WTC11 (cell line): ENCODE measurements at regions not wholly inside any gene's neighbourhood (a gene's known extent, or its start where the extent isn't known, plus 50 kb on each side); places are given as distances from the start of the nearest gene placed in this dataset.

ENCODE experiments used
- CREB1 ChIP-seq: sonication (generic); formaldehyde crosslinking; IDR thresholded peaks from 2 replicates; pipeline ENCODE4 v1.8.0; 2023; ENCODE audit warnings: mild to moderate bottlenecking, missing genetic modification reagents
- CREM ChIP-seq: sonication (generic); formaldehyde crosslinking; IDR thresholded peaks from 2 replicates; pipeline ENCODE4 v1.8.1; 2022; ENCODE audit warnings: mild to moderate bottlenecking, missing genetic modification reagents, moderate library complexity
- FOXP1 ChIP-seq: sonication (generic); formaldehyde crosslinking; IDR thresholded peaks from 2 replicates; pipeline ENCODE4 v1.8.0; 2022; ENCODE audit warnings: missing genetic modification reagents, mild to moderate bottlenecking, moderate library complexity, borderline replicate concordance
- JUN ChIP-seq: sonication (generic); formaldehyde crosslinking; IDR thresholded peaks from 2 replicates; pipeline ENCODE4 v1.8.0; 2023; ENCODE audit warnings: mild to moderate bottlenecking, missing genetic modification reagents
- MAX ChIP-seq: sonication (generic); formaldehyde crosslinking; IDR thresholded peaks from 2 replicates; pipeline ENCODE4 v1.8.0; 2022; ENCODE audit warnings: mild to moderate bottlenecking, missing genetic modification reagents
- MXD4 ChIP-seq: fragments of 250-450 bp; sonication (Bioruptor Pico); IDR thresholded peaks from 2 replicates; pipeline ENCODE4 v1.8.0; 2021; ENCODE audit warnings: mild to moderate bottlenecking, moderate library complexity, borderline replicate concordance
- NR1H2 ChIP-seq: sonication (generic); formaldehyde crosslinking; IDR thresholded peaks from 2 replicates; pipeline ENCODE4 v1.9.0; 2021; ENCODE audit warnings: mild to moderate bottlenecking, moderate library complexity, missing genetic modification reagents
- RORB ChIP-seq: fragments of 250-450 bp; sonication (Bioruptor Pico); IDR thresholded peaks from 2 replicates; pipeline ENCODE4 v1.9.0; 2021; ENCODE audit warnings: mild to moderate bottlenecking
- SP1 ChIP-seq: sonication (generic); formaldehyde crosslinking; conservative IDR thresholded peaks from 2 replicates; pipeline ENCODE4 v1.8.1; 2022; ENCODE audit warnings: missing genetic modification reagents
- TF ChIP-seq, protein P1 (sequence below): fragments of 200-600 bp; IDR thresholded peaks from 2 replicates; pipeline ENCODE4 v1.8.0; 2022; ENCODE audit warnings: antibody characterized with exemption
- TF ChIP-seq, protein P2 (sequence below): sonication (generic); formaldehyde crosslinking; conservative IDR thresholded peaks from 2 replicates; pipeline ENCODE4 v1.8.1; 2023; ENCODE audit warnings: mild to moderate bottlenecking, low read depth, missing genetic modification reagents, moderate library complexity
- TF ChIP-seq, protein P3 (sequence below): sonication (generic); formaldehyde crosslinking; IDR thresholded peaks from 2 replicates; pipeline ENCODE4 v1.8.1; 2023; ENCODE audit warnings: mild to moderate bottlenecking, missing genetic modification reagents
- TF ChIP-seq, protein P4 (sequence below): fragments of 250-450 bp; sonication (Bioruptor Pico); IDR thresholded peaks from 2 replicates; pipeline ENCODE4 v2.1.2; 2022; ENCODE audit warnings: mild to moderate bottlenecking, moderate library complexity

- TF ChIP-seq, protein P1, sequence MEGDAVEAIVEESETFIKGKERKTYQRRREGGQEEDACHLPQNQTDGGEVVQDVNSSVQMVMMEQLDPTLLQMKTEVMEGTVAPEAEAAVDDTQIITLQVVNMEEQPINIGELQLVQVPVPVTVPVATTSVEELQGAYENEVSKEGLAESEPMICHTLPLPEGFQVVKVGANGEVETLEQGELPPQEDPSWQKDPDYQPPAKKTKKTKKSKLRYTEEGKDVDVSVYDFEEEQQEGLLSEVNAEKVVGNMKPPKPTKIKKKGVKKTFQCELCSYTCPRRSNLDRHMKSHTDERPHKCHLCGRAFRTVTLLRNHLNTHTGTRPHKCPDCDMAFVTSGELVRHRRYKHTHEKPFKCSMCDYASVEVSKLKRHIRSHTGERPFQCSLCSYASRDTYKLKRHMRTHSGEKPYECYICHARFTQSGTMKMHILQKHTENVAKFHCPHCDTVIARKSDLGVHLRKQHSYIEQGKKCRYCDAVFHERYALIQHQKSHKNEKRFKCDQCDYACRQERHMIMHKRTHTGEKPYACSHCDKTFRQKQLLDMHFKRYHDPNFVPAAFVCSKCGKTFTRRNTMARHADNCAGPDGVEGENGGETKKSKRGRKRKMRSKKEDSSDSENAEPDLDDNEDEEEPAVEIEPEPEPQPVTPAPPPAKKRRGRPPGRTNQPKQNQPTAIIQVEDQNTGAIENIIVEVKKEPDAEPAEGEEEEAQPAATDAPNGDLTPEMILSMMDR = no peak
- TF ChIP-seq, protein P2, sequence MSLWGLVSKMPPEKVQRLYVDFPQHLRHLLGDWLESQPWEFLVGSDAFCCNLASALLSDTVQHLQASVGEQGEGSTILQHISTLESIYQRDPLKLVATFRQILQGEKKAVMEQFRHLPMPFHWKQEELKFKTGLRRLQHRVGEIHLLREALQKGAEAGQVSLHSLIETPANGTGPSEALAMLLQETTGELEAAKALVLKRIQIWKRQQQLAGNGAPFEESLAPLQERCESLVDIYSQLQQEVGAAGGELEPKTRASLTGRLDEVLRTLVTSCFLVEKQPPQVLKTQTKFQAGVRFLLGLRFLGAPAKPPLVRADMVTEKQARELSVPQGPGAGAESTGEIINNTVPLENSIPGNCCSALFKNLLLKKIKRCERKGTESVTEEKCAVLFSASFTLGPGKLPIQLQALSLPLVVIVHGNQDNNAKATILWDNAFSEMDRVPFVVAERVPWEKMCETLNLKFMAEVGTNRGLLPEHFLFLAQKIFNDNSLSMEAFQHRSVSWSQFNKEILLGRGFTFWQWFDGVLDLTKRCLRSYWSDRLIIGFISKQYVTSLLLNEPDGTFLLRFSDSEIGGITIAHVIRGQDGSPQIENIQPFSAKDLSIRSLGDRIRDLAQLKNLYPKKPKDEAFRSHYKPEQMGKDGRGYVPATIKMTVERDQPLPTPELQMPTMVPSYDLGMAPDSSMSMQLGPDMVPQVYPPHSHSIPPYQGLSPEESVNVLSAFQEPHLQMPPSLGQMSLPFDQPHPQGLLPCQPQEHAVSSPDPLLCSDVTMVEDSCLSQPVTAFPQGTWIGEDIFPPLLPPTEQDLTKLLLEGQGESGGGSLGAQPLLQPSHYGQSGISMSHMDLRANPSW (CRISPR knock-in tag) = no peak
- TF ChIP-seq NR1H2 (CRISPR knock-in tag) = no peak
- TF ChIP-seq, protein P3, sequence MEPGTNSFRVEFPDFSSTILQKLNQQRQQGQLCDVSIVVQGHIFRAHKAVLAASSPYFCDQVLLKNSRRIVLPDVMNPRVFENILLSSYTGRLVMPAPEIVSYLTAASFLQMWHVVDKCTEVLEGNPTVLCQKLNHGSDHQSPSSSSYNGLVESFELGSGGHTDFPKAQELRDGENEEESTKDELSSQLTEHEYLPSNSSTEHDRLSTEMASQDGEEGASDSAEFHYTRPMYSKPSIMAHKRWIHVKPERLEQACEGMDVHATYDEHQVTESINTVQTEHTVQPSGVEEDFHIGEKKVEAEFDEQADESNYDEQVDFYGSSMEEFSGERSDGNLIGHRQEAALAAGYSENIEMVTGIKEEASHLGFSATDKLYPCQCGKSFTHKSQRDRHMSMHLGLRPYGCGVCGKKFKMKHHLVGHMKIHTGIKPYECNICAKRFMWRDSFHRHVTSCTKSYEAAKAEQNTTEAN = no peak
- TF ChIP-seq MAX (CRISPR knock-in tag) = no peak
- TF ChIP-seq CREB1 (CRISPR knock-in tag) = no peak
- TF ChIP-seq, protein P4, sequence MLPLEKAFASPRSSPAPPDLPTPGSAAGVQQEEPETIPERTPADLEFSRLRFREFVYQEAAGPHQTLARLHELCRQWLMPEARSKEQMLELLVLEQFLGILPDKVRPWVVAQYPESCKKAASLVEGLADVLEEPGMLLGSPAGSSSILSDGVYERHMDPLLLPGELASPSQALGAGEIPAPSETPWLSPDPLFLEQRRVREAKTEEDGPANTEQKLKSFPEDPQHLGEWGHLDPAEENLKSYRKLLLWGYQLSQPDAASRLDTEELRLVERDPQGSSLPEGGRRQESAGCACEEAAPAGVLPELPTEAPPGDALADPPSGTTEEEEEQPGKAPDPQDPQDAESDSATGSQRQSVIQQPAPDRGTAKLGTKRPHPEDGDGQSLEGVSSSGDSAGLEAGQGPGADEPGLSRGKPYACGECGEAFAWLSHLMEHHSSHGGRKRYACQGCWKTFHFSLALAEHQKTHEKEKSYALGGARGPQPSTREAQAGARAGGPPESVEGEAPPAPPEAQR = no peak
- no peak for TF ChIP-seq FOXP1 (CRISPR knock-in tag)
- TF ChIP-seq SP1 = no peak
- TF ChIP-seq RORB (CRISPR knock-in tag) = no peak
- TF ChIP-seq CREM (CRISPR knock-in tag) = no peak
- TF ChIP-seq MXD4 (CRISPR knock-in tag) = no peak
- TF ChIP-seq JUN (CRISPR knock-in tag) = no peak
Observed at GRCh38 chr4:182073278-182073677, 169.9 kb upstream of the TENM3 start.
